Kidney (tissue), 13 donors: ENCODE measurements at regions not wholly inside any gene's neighbourhood (a gene's known extent, or its start where the extent isn't known, plus 50 kb on each side); places are given as distances from the start of the nearest gene placed in this dataset.

Source experiments
- DNase-seq, 5 donors: peaks; one replicate each; pipeline ENCODE4 v3.0.0-alpha.2; 2013 to 2020
- FAIRE-seq: peaks from 2 replicates; lab custom pipeline; 2012; peaks lifted over from hg19 to GRCh38; lab: Jason Lieb, UNC
- H3K27ac ChIP-seq, 2 donors: one replicate each; pipeline ENCODE4 v1.7.0; 2013; ENCODE audit warnings: low read depth in 2 of 2, low read length in 2 of 2, inconsistent platforms in 1 of 2
- H3K27me3 ChIP-seq: one replicate; pipeline ENCODE4 v1.7.1; 2013; ENCODE audit warnings: low read length, inconsistent platforms; ENCODE audit not compliant: control insufficient read depth, insufficient read depth
- H3K36me3 ChIP-seq, 3 donors: one replicate each; pipeline versions ENCODE4 v1.7.0 to v1.7.1; 2013; ENCODE audit warnings: low read length in 3 of 3, control low read depth in 1 of 3, inconsistent platforms in 1 of 3; ENCODE audit not compliant: insufficient read depth in 3 of 3, control insufficient read depth in 2 of 3
- H3K4me1 ChIP-seq, 3 donors: one replicate each; pipeline versions ENCODE4 v1.7.0 to v1.7.1; 2013; ENCODE audit warnings: low read length in 3 of 3, inconsistent platforms in 1 of 3, low read depth in 1 of 3; ENCODE audit not compliant: control insufficient read depth in 2 of 3, insufficient read depth in 2 of 3
- H3K4me3 ChIP-seq, 3 donors: one replicate each; pipeline versions ENCODE4 v1.7.0 to v1.8.1; 2013; ENCODE audit warnings: low read length in 3 of 3, control low read depth in 1 of 3, inconsistent platforms in 1 of 3
- H3K9ac ChIP-seq, 3 donors: one replicate each; pipeline versions ENCODE4 v1.7.0 to v1.7.1; 2013; ENCODE audit warnings: low read length in 3 of 3, control low read depth in 1 of 3, inconsistent platforms in 1 of 3
- H3K9me3 ChIP-seq, 3 donors: one replicate each; pipeline versions ENCODE4 v1.7.0 to v1.7.1; 2013; ENCODE audit warnings: low read length in 3 of 3, control low read depth in 1 of 3, inconsistent platforms in 1 of 3; ENCODE audit not compliant: control insufficient read depth in 2 of 3, insufficient read depth in 1 of 3
- CTCF ChIP-seq: IDR thresholded peaks from 3 replicates; pipeline ENCODE4 v1.5.1; 2012; ENCODE audit warnings: mild to moderate bottlenecking, moderate library complexity, borderline replicate concordance; ENCODE audit not compliant: insufficient read depth; ENCODE audit errors: extremely low read depth
- intact Hi-C: fragments of 100-400 bp; cut with DNase I; formaldehyde crosslinking; loops from one replicate; pipeline ENCODE4 v1.11.1; 2022
- donor health status: control.
- donor health status: control.
- donor health status: control.
- donor health status: control.
- donor health status: control.
- donor health status: DM: yes; HTN: yes; CAD: no.
- donor health status: Normal renal cell carcinoma (clear cell type).

- H3K27ac ChIP-seq, result no peak overlapping the region
- H3K9me3 ChIP-seq, result no peaks in the 10 kb centered on the region
- no peaks in the 10 kb centered on the region for H3K36me3 ChIP-seq
- no peaks in the 10 kb centered on the region for H3K27me3 ChIP-seq
- no peaks in the 10 kb centered on the region for H3K4me1 ChIP-seq
- TF ChIP-seq CTCF, result no peak
- no peak overlapping the region for H3K9ac ChIP-seq
- FAIRE-seq (no peak), DNase-seq (peak in 1 of 5 donors; percentile 34)
- intact Hi-C loops, result no loop called here
- no peak overlapping the region for H3K4me3 ChIP-seq
Observed at GRCh38 chr4:158079661-158080060, 93.2 kb downstream of the GASK1B start.

- no peak for FAIRE-seq
- no peak overlapping the region for H3K27ac ChIP-seq
- no peak for TF ChIP-seq CTCF
- no peak overlapping the region for H3K4me3 ChIP-seq
- intact Hi-C loops, result no loop called here
- H3K27me3 ChIP-seq, result no peaks in the 10 kb centered on the region
- no peaks in the 10 kb centered on the region for H3K36me3 ChIP-seq
- H3K9ac ChIP-seq, result no peak overlapping the region
- no peak for DNase-seq
- H3K9me3 ChIP-seq, result no peaks in the 10 kb centered on the region
- no peaks in the 10 kb centered on the region for H3K4me1 ChIP-seq
Observed at GRCh38 chr4:158077835-158078234, 95.0 kb downstream of the GASK1B start.

DNA sequence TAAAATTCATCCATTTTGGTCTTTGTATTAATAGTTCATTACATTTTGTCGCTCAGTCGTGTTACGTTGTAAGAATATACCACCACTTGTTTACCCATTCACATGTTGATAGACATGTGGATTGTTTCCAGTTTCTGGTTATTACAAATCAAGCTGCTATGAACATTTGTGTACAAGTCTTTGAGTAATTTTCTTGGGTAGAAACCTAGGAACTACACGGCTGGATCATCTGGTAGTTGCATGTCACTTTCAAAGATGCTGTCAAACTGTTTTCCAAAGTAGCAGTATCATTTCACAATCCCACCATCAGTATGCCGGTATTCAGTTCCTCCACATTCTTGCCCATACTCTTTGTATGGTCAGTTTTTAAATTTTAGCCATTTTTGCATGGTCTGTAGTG, 98.0 kb downstream of the GASK1B start:
- H3K4me1 ChIP-seq, result no peaks in the 10 kb centered on the region
- H3K27me3 ChIP-seq, result no peaks in the 10 kb centered on the region
- no peak overlapping the region for H3K9ac ChIP-seq
- no peaks in the 10 kb centered on the region for H3K36me3 ChIP-seq
- no peak for FAIRE-seq
- TF ChIP-seq CTCF, result no peak
- DNase-seq, result no peak
- no peak overlapping the region for H3K4me3 ChIP-seq
- intact Hi-C loops, result no loop called here
- H3K9me3 ChIP-seq, result no peaks in the 10 kb centered on the region
- H3K27ac ChIP-seq, result no peak overlapping the region

DNA sequence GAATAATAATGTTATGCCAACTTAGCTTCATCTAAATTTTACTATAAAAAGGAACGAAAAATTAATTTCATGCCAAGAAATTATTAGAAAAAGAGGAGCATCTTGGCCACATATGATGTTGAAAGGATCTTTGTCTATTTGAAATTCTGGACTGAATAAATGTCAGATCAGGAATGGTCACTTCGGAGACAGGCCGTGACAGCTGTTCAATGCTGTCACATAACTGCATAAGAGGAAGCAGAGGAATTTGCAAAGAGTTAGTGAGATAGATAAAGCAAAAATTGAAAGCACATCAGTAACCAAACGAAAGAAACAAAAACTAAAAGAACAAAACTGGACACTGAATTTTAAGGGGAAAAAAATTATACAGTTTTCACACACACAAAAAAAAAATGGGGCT, 100.9 kb downstream of the GASK1B start:
- no peaks in the 10 kb centered on the region for H3K9me3 ChIP-seq
- no peaks in the 10 kb centered on the region for H3K4me1 ChIP-seq
- no peak overlapping the region for H3K9ac ChIP-seq
- no peaks in the 10 kb centered on the region for H3K27me3 ChIP-seq
- intact Hi-C loops, result no loop called here
- H3K36me3 ChIP-seq, result no peaks in the 10 kb centered on the region
- H3K4me3 ChIP-seq, result no peak overlapping the region
- H3K27ac ChIP-seq, result no peak overlapping the region
- no peak for FAIRE-seq
- no peak for TF ChIP-seq CTCF
- DNase-seq, result no peak
